Left ventricle myocardium inferior (tissue), 1 donor: ENCODE measurements at regions not wholly inside any gene's neighbourhood (a gene's known extent, or its start where the extent isn't known, plus 50 kb on each side); places are given as distances from the start of the nearest gene placed in this dataset.

Experiments
- DNase-seq: peaks from one replicate; pipeline ENCODE4 v3.0.0-alpha.2; 2020
- H3K27ac ChIP-seq: fragments of 200-600 bp; replicated peaks from 2 replicates; pipeline ENCODE4 v1.8.0; 2021
- H3K27me3 ChIP-seq: fragments of 200-600 bp; 2 replicates; pipeline ENCODE4 v1.8.0; 2021; ENCODE audit warnings: low read depth
- H3K36me3 ChIP-seq: fragments of 200-600 bp; 2 replicates; pipeline ENCODE4 v1.8.0; 2021
- H3K4me1 ChIP-seq: fragments of 200-600 bp; 2 replicates; pipeline ENCODE4 v1.8.0; 2021
- H3K4me3 ChIP-seq: fragments of 200-600 bp; 2 replicates; pipeline ENCODE4 v1.8.0; 2021; ENCODE audit warnings: mild to moderate bottlenecking, moderate library complexity
- H3K9me3 ChIP-seq: fragments of 200-600 bp; replicated peaks from 2 replicates; pipeline ENCODE4 v1.8.0; 2021
- CTCF ChIP-seq: fragments of 200-600 bp; IDR thresholded peaks from 2 replicates; pipeline ENCODE4 v1.8.0; 2021; ENCODE audit warnings: antibody characterized with exemption, mild to moderate bottlenecking, borderline replicate concordance
- intact Hi-C: fragments of 100-400 bp; cut with micrococcal nuclease; formaldehyde crosslinking; loops from one replicate; pipeline ENCODE4 v1.11.0; 2022
- donor health status: DM: no; HTN: yes; CAD: no; lungs with severe emphysema.

GRCh38 chr13:58247080-58247479, 615.5 kb downstream of the PCDH17 start:
- Histone ChIP-seq H3K4me3 (no peak overlapping the region), H3K36me3 (no peaks in the 10 kb centered on the region), H3K27me3 (no peaks in the 10 kb centered on the region), H3K4me1 (peaks cover under 1% of the 10 kb centered on the region), H3K27ac (peak overlapping the region; percentile 53), H3K9me3 (peaks cover 17% of the 10 kb centered on the region)
- no peak for TF ChIP-seq CTCF
- intact Hi-C loops, result no loop called here
- DNase-seq, result no peak

GRCh38 chr13:58254943-58255342, 623.4 kb downstream of the PCDH17 start:
- Histone ChIP-seq H3K4me3 (no peak overlapping the region), H3K36me3 (no peaks in the 10 kb centered on the region), H3K27me3 (no peaks in the 10 kb centered on the region), H3K4me1 (no peaks in the 10 kb centered on the region), H3K27ac (no peak overlapping the region), H3K9me3 (no peaks in the 10 kb centered on the region)
- TF ChIP-seq CTCF, result no peak
- intact Hi-C loops, result no loop called here
- no peak for DNase-seq

- no peaks in the 10 kb centered on the region for H3K4me1 ChIP-seq
Measured at GRCh38 chr13:58266271-58266670, 634.7 kb downstream of the PCDH17 start.

DNA sequence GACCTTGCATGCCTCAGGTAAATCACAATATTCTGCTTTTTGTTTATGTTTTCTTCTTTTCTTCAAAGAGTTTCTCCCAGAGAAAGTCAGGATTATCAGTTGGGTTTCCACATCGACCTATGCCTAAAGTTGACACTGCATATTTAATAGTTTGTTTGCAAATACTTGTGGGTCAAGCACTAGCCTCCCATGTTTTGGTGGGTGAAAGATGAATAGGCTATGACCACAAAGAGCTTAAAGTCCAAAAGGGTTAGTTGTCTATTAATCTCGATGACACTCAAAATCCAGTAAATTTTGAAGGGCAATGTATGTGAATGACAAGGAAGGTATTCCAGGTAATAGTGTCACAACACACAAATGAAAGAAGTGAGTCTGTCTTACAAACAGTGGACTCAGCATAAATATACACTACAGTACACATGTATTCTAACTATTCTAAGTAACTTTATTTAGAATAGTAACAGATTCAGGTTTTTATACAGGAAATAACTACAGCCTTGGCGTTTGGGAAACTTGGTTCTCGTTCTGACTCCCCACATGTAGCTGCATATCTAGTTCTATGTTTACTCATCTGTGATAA, 667.1 kb downstream of the PCDH17 start:
- no peak for TF ChIP-seq CTCF

More at GRCh38 chr13:58266271-58266670, 634.7 kb downstream of the PCDH17 start:
- no peaks in the 10 kb centered on the region for H3K27me3 ChIP-seq
- no peak overlapping the region for H3K27ac ChIP-seq
- DNase-seq, result no peak
- H3K36me3 ChIP-seq, result no peaks in the 10 kb centered on the region
- H3K9me3 ChIP-seq, result no peaks in the 10 kb centered on the region
- intact Hi-C loops, result no loop called here
- no peak for TF ChIP-seq CTCF
- H3K4me3 ChIP-seq, result no peak overlapping the region

DNA sequence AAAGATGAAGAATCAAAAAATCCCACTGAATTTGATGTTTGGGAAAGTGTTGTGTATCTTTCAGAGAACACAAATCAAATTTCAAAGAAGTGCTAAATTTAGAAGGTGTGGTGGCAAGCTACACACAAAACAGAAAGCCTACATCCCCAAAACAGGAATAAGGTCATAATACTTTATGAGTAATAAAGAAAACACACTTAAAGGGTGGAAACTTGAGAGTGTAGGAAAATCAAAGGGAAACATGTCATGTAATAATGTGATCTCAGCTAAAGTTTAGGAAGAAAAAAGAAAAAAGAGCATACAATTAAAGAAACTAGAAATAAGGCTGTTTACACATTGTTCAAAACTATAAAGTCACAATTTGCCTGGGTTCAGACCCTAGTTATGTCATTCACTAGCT, 668.7 kb downstream of the PCDH17 start:
- H3K36me3 ChIP-seq, result no peaks in the 10 kb centered on the region
- intact Hi-C loops, result no loop called here
- H3K27ac ChIP-seq, result no peak overlapping the region
- H3K27me3 ChIP-seq, result no peaks in the 10 kb centered on the region
- TF ChIP-seq CTCF, result no peak
- H3K9me3 ChIP-seq, result peaks cover 4% of the 10 kb centered on the region
- no peaks in the 10 kb centered on the region for H3K4me1 ChIP-seq
- DNase-seq, result no peak
- no peak overlapping the region for H3K4me3 ChIP-seq

More for the DNA sequence above, 667.1 kb downstream of the PCDH17 start:
- DNase-seq, result no peak
- H3K27me3 ChIP-seq, result no peaks in the 10 kb centered on the region
- no peak overlapping the region for H3K27ac ChIP-seq
- no peak overlapping the region for H3K4me3 ChIP-seq
- intact Hi-C loops, result no loop called here
- no peaks in the 10 kb centered on the region for H3K4me1 ChIP-seq
- no peaks in the 10 kb centered on the region for H3K36me3 ChIP-seq
- H3K9me3 ChIP-seq, result peaks cover 4% of the 10 kb centered on the region
